ENCODE measurements at regions not wholly inside any gene's neighbourhood (a gene's known extent, or its start where the extent isn't known, plus 50 kb on each side); places are given as distances from the start of the nearest gene placed in this dataset.

DNA sequence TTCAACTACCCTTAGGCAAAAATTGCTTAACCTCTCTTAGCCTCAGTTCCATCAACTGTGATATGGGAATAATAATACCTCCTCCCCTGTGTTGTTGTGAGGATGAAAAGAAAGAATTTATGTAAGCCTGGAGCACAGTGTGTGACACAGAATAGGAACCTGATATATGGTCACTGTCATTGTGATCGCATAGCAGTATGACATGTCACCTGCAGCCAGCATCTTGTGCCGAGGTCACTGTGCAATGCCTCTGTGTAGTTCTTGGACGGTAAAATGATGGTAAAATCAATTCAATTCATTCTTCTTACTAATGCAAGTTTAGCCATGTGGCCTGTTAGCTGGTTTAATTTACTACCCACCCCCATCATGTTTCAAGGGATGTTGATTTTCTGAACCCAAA is 54.6 kb upstream of the GPR158 start:
- no peak overlapping the region for H3K9ac ChIP-seq (replicated peaks in 1 of 4; ENCODE audit: extremely low read depth in 1 of 4, low read depth in 3 of 4, low read length in 3 of 4)
- POLR2A ChIA-PET (ENCODE audit: partially characterized antibody), result no interaction called here
- no peak overlapping the region for H3K23ac ChIP-seq (ENCODE audit: insufficient read length)
- no peak overlapping the region for H2AFZ ChIP-seq (ENCODE audit: low read length)
- H3K79me2 ChIP-seq (ENCODE audit: control insufficient read depth in 1 of 2, insufficient read depth in 2 of 2, low read length in 2 of 2), result no peaks in the 10 kb centered on the region
- no peak overlapping the region for H3K4me2 ChIP-seq (ENCODE audit: insufficient read depth in 1 of 2, low read depth in 2 of 2, low read length in 2 of 2)
- H3K18ac ChIP-seq (ENCODE audit: extremely low read depth, low read length), result no peak overlapping the region
- no peak overlapping the region for H2BK15ac ChIP-seq (ENCODE audit: low read length)
- H3K9me3 ChIP-seq (ENCODE audit: insufficient read depth in 2 of 2, low read depth in 1 of 2, low read length in 1 of 2), result no peaks in the 10 kb centered on the region
- CTCF ChIA-PET (ENCODE audit: partially characterized antibody), result interaction anchor here (0.6 kb wide), 2 partner anchors 550 to 571 kb away, joined by 3 read pairs; no protein-coding TSS in a partner anchor
- H4K5ac ChIP-seq (ENCODE audit: insufficient read length, low read depth, low read length), result no peak overlapping the region
- no peak overlapping the region for H2BK120ac ChIP-seq (replicated peaks; ENCODE audit: low read depth, low read length)
- H3K23me2 ChIP-seq (ENCODE audit: low read depth, low read length), result no peaks in the 10 kb centered on the region
- no peaks in the 10 kb centered on the region for H4K20me1 ChIP-seq (replicated peaks in 1 of 2; ENCODE audit: control insufficient read depth in 1 of 2, insufficient read depth in 2 of 2, low read length in 2 of 2)
- H2BK20ac ChIP-seq (ENCODE audit: low read length), result no peak overlapping the region
- TF ChIP-seq RNF2 (IDR thresholded peaks at IDR 0.05; ENCODE audit: borderline replicate concordance, low read depth, low read length, missing control alignments, poor library complexity, severe bottlenecking) (no peak), SUZ12 (IDR thresholded peaks at IDR 0.05; ENCODE audit: low read length) (no peak), CEBPB (IDR thresholded peaks at IDR 0.05; ENCODE audit: low read depth, low read length) (no peak)
- no peaks in the 10 kb centered on the region for H3K79me1 ChIP-seq (ENCODE audit: low read depth, low read length)
- H3K4me1 ChIP-seq (replicated peaks in 1 of 4; ENCODE audit: control insufficient read depth in 3 of 4, insufficient read depth in 4 of 4, low read length in 3 of 4), result peaks cover 0 to 7% (median 0%) of the 10 kb centered on the region in 4 experiments; a peak in 2 of 7 replicates
- no peak overlapping the region for H3K4ac ChIP-seq (replicated peaks; ENCODE audit: insufficient read length, low read depth, low read length)
- no peak overlapping the region for H3K4me3 ChIP-seq (ENCODE audit: extremely low read depth in 1 of 4, insufficient read depth in 2 of 4, low read depth in 3 of 4, low read length in 4 of 4)
- WGBS, 2 experiments (ENCODE audit: extremely low coverage in 1 of 2, insufficient coverage in 1 of 2, insufficient read length in 1 of 2, insufficient replicate concordance in 2 of 2, low coverage in 1 of 2, low lambda C conversion rate in 2 of 2, missing lambda C conversion rate in 1 of 2), result 92% methylated on average over 3 of the region's 3 CpGs; no CpG with 5 or more reads in 1 of the 2 experiments
- no peak for FAIRE-seq
- no peak for DNase-seq (ENCODE audit: low read depth in 1 of 2, low spot score in 2 of 2)
- H3K56ac ChIP-seq (replicated peaks; ENCODE audit: insufficient read length, low read depth, low read length), result no peak overlapping the region
- no peak overlapping the region for H4K8ac ChIP-seq (ENCODE audit: extremely low read depth, insufficient read depth, low read length)
- no peak overlapping the region for H3K14ac ChIP-seq (ENCODE audit: insufficient read length)
- H4K91ac ChIP-seq (replicated peaks; ENCODE audit: insufficient read length, low read length), result no peak overlapping the region
- H3K27ac ChIP-seq (ENCODE audit: low read depth, low read length), result no peak overlapping the region
- no peak overlapping the region for H2BK5ac ChIP-seq (ENCODE audit: low read depth, low read length)
- no peaks in the 10 kb centered on the region for H3K36me3 ChIP-seq (ENCODE audit: control insufficient read depth in 2 of 4, insufficient read depth in 4 of 4, low read length in 3 of 4)
- no peaks in the 10 kb centered on the region; a peak in 1 of 7 replicates for H3K27me3 ChIP-seq (replicated peaks in 1 of 4; ENCODE audit: control insufficient read depth in 3 of 4, extremely low read depth in 1 of 4, insufficient read depth in 3 of 4, low read length in 3 of 4)
- H2AK5ac ChIP-seq (ENCODE audit: low read depth, low read length), result no peak overlapping the region
- no peak overlapping the region for H2BK12ac ChIP-seq (ENCODE audit: low read depth, low read length)

All from H1 (cell line).